ENCODE measurements at regions not wholly inside any gene's neighbourhood (a gene's known extent, or its start where the extent isn't known, plus 50 kb on each side); places are given as distances from the start of the nearest gene placed in this dataset.
A peak's percentile ranks its signal among the peaks of the same experiment; 100 is the strongest.

GRCh38 chr3:193829781-193830180 lies 236.8 kb downstream of the OPA1 start:
- H3K4ac ChIP-seq (ENCODE audit: low read depth, low read length), result no peak overlapping the region
- peak; percentile 87 to 93 for DNase-seq
- H4K91ac ChIP-seq (ENCODE audit: low read depth, low read length), result no peak overlapping the region
- WGBS (ENCODE audit: extremely low coverage, insufficient coverage, insufficient read length), result no CpG with 5 or more reads among the region's 5 CpGs
- H3K27ac ChIP-seq (ENCODE audit: low read depth, low read length), result no peak overlapping the region
- no peak overlapping the region for H3K9ac ChIP-seq (ENCODE audit: low read length)
- no peaks in the 10 kb centered on the region for H3K27me3 ChIP-seq (ENCODE audit: insufficient read depth, low read length)
- H3K9me3 ChIP-seq (ENCODE audit: insufficient read depth, low read depth, low read length), result no peaks in the 10 kb centered on the region
- no peak overlapping the region for H3K23ac ChIP-seq (ENCODE audit: low read length)
- H3K36me3 ChIP-seq (ENCODE audit: control insufficient read depth in 1 of 2, insufficient read depth in 2 of 2, low read length in 2 of 2), result no peaks in the 10 kb centered on the region
- H3K14ac ChIP-seq (ENCODE audit: low read length), result no peak overlapping the region
- no peak overlapping the region for H2BK5ac ChIP-seq (ENCODE audit: low read depth, low read length, poor library complexity)
- no peak overlapping the region for H2BK120ac ChIP-seq (ENCODE audit: insufficient read depth, low read length, poor library complexity)
- no peaks in the 10 kb centered on the region for H3K79me2 ChIP-seq (ENCODE audit: control insufficient read depth, insufficient read depth, low read length, poor library complexity)
- H2BK12ac ChIP-seq (ENCODE audit: low read length), result no peak overlapping the region
- H3K4me1 ChIP-seq (ENCODE audit: control insufficient read depth in 1 of 2, insufficient read depth in 2 of 2, low read length in 2 of 2), result peaks cover 17 to 18% of the 10 kb centered on the region in 2 experiments
- no peak overlapping the region for H3K18ac ChIP-seq (ENCODE audit: low read length)
- H3K79me1 ChIP-seq (ENCODE audit: low read length), result peaks cover 10% of the 10 kb centered on the region
- no peak overlapping the region for H2AFZ ChIP-seq (ENCODE audit: insufficient read depth, low read length, poor library complexity)
- no peak overlapping the region for H2AK5ac ChIP-seq (ENCODE audit: low read length)
- no peak overlapping the region for H3K4me2 ChIP-seq (ENCODE audit: low read length)
- no peak overlapping the region for H3K4me3 ChIP-seq (ENCODE audit: low read depth, low read length)
- H4K12ac ChIP-seq (ENCODE audit: low read depth, low read length), result no peak overlapping the region
- no peak overlapping the region for H4K8ac ChIP-seq (ENCODE audit: low read depth, low read length)

GRCh38 chr3:193830791-193831191 lies 237.8 kb downstream of the OPA1 start:
- H3K9ac ChIP-seq (ENCODE audit: low read length), result no peak overlapping the region
- DNase-seq, result peak in 1 of 2 donors; percentile 10
- peaks cover 10% of the 10 kb centered on the region for H3K79me1 ChIP-seq (ENCODE audit: low read length)
- peak overlapping the region; percentile 10 for H2BK5ac ChIP-seq (ENCODE audit: low read depth, low read length, poor library complexity)
- no peak overlapping the region for H2AK5ac ChIP-seq (ENCODE audit: low read length)
- peak overlapping the region; percentile 73 for H2BK120ac ChIP-seq (ENCODE audit: insufficient read depth, low read length, poor library complexity)
- no peak overlapping the region for H3K4me2 ChIP-seq (ENCODE audit: low read length)
- peaks cover 17 to 18% of the 10 kb centered on the region in 2 experiments for H3K4me1 ChIP-seq (ENCODE audit: control insufficient read depth in 1 of 2, insufficient read depth in 2 of 2, low read length in 2 of 2)
- H3K27ac ChIP-seq (ENCODE audit: low read depth, low read length), result peak overlapping the region; percentile 3
- H3K9me3 ChIP-seq (ENCODE audit: insufficient read depth, low read depth, low read length), result no peaks in the 10 kb centered on the region
- H3K79me2 ChIP-seq (ENCODE audit: control insufficient read depth, insufficient read depth, low read length, poor library complexity), result no peaks in the 10 kb centered on the region
- WGBS (ENCODE audit: extremely low coverage, insufficient coverage, insufficient read length), result no CpG with 5 or more reads among the region's 8 CpGs
- no peak overlapping the region for H3K18ac ChIP-seq (ENCODE audit: low read length)
- H3K27me3 ChIP-seq (ENCODE audit: insufficient read depth, low read length), result no peaks in the 10 kb centered on the region
- H3K23ac ChIP-seq (ENCODE audit: low read length), result no peak overlapping the region
- H3K36me3 ChIP-seq (ENCODE audit: control insufficient read depth in 1 of 2, insufficient read depth in 2 of 2, low read length in 2 of 2), result no peaks in the 10 kb centered on the region
- peak overlapping the region; percentile 0 for H3K14ac ChIP-seq (ENCODE audit: low read length)
- H2AFZ ChIP-seq (ENCODE audit: insufficient read depth, low read length, poor library complexity), result no peak overlapping the region
- no peak overlapping the region for H4K8ac ChIP-seq (ENCODE audit: low read depth, low read length)
- no peak overlapping the region for H3K4me3 ChIP-seq (ENCODE audit: low read depth, low read length)
- no peak overlapping the region for H3K4ac ChIP-seq (ENCODE audit: low read depth, low read length)
- H4K12ac ChIP-seq (ENCODE audit: low read depth, low read length), result no peak overlapping the region
- H2BK12ac ChIP-seq (ENCODE audit: low read length), result peak overlapping the region; percentile 23
- peak overlapping the region; percentile 49 for H4K91ac ChIP-seq (ENCODE audit: low read depth, low read length)

GRCh38 chr3:193831495-193832455 lies 238.8 kb downstream of the OPA1 start:
- H3K4ac ChIP-seq (ENCODE audit: low read depth, low read length), result no peak overlapping the region
- peak overlapping the region; percentile 18 for H4K91ac ChIP-seq (ENCODE audit: low read depth, low read length)
- H3K9me3 ChIP-seq (ENCODE audit: insufficient read depth, low read depth, low read length), result no peaks in the 10 kb centered on the region
- H3K14ac ChIP-seq (ENCODE audit: low read length), result no peak overlapping the region
- no peak overlapping the region for H2AFZ ChIP-seq (ENCODE audit: insufficient read depth, low read length, poor library complexity)
- H3K27ac ChIP-seq (ENCODE audit: low read depth, low read length), result no peak overlapping the region
- peaks cover 10% of the 10 kb centered on the region for H3K79me1 ChIP-seq (ENCODE audit: low read length)
- peaks cover 13 to 18% of the 10 kb centered on the region in 2 experiments for H3K4me1 ChIP-seq (ENCODE audit: control insufficient read depth in 1 of 2, insufficient read depth in 2 of 2, low read length in 2 of 2)
- H3K27me3 ChIP-seq (ENCODE audit: insufficient read depth, low read length), result no peaks in the 10 kb centered on the region
- H3K23ac ChIP-seq (ENCODE audit: low read length), result no peak overlapping the region
- H3K4me3 ChIP-seq (ENCODE audit: low read depth, low read length), result no peak overlapping the region
- H3K36me3 ChIP-seq (ENCODE audit: control insufficient read depth in 1 of 2, insufficient read depth in 2 of 2, low read length in 2 of 2), result no peaks in the 10 kb centered on the region
- H3K4me2 ChIP-seq (ENCODE audit: low read length), result no peak overlapping the region
- no peak overlapping the region for H4K12ac ChIP-seq (ENCODE audit: low read depth, low read length)
- peak overlapping the region; percentile 20 for H2BK12ac ChIP-seq (ENCODE audit: low read length)
- no CpG with 5 or more reads among the region's 24 CpGs for whole genome bisulfite sequencing (ENCODE audit: extremely low coverage, insufficient coverage, insufficient read length)
- H3K79me2 ChIP-seq (ENCODE audit: control insufficient read depth, insufficient read depth, low read length, poor library complexity), result no peaks in the 10 kb centered on the region
- no peak overlapping the region for H3K18ac ChIP-seq (ENCODE audit: low read length)
- H2AK5ac ChIP-seq (ENCODE audit: low read length), result no peak overlapping the region
- DNase-seq, result peak in 1 of 2 donors; percentile 8
- H3K9ac ChIP-seq (ENCODE audit: low read length), result no peak overlapping the region
- no peak overlapping the region for H4K8ac ChIP-seq (ENCODE audit: low read depth, low read length)
- H2BK120ac ChIP-seq (ENCODE audit: insufficient read depth, low read length, poor library complexity), result no peak overlapping the region
- H2BK5ac ChIP-seq (ENCODE audit: low read depth, low read length, poor library complexity), result no peak overlapping the region

GRCh38 chr3:193832833-193833413 lies 239.9 kb downstream of the OPA1 start:
- H3K18ac ChIP-seq (ENCODE audit: low read length), result no peak overlapping the region
- no CpG with 5 or more reads among the region's 5 CpGs for WGBS (ENCODE audit: extremely low coverage, insufficient coverage, insufficient read length)
- H2BK5ac ChIP-seq (ENCODE audit: low read depth, low read length, poor library complexity), result no peak overlapping the region
- H3K9ac ChIP-seq (ENCODE audit: low read length), result no peak overlapping the region
- H3K4ac ChIP-seq (ENCODE audit: low read depth, low read length), result no peak overlapping the region
- peaks cover 10% of the 10 kb centered on the region for H3K79me1 ChIP-seq (ENCODE audit: low read length)
- H4K8ac ChIP-seq (ENCODE audit: low read depth, low read length), result no peak overlapping the region
- no peaks in the 10 kb centered on the region for H3K36me3 ChIP-seq (ENCODE audit: control insufficient read depth in 1 of 2, insufficient read depth in 2 of 2, low read length in 2 of 2)
- H3K4me2 ChIP-seq (ENCODE audit: low read length), result no peak overlapping the region
- H3K27ac ChIP-seq (ENCODE audit: low read depth, low read length), result no peak overlapping the region
- H4K91ac ChIP-seq (ENCODE audit: low read depth, low read length), result no peak overlapping the region
- H4K12ac ChIP-seq (ENCODE audit: low read depth, low read length), result no peak overlapping the region
- no peak overlapping the region for H2AK5ac ChIP-seq (ENCODE audit: low read length)
- peaks cover 12 to 18% of the 10 kb centered on the region in 2 experiments for H3K4me1 ChIP-seq (ENCODE audit: control insufficient read depth in 1 of 2, insufficient read depth in 2 of 2, low read length in 2 of 2)
- no peak overlapping the region for H3K23ac ChIP-seq (ENCODE audit: low read length)
- no peak overlapping the region for H3K14ac ChIP-seq (ENCODE audit: low read length)
- no peak overlapping the region for H2AFZ ChIP-seq (ENCODE audit: insufficient read depth, low read length, poor library complexity)
- no peak overlapping the region for H2BK12ac ChIP-seq (ENCODE audit: low read length)
- no peaks in the 10 kb centered on the region for H3K79me2 ChIP-seq (ENCODE audit: control insufficient read depth, insufficient read depth, low read length, poor library complexity)
- no peak overlapping the region for H2BK120ac ChIP-seq (ENCODE audit: insufficient read depth, low read length, poor library complexity)
- H3K27me3 ChIP-seq (ENCODE audit: insufficient read depth, low read length), result no peaks in the 10 kb centered on the region
- DNase-seq, result no peak
- H3K4me3 ChIP-seq (ENCODE audit: low read depth, low read length), result no peak overlapping the region
- H3K9me3 ChIP-seq (ENCODE audit: insufficient read depth, low read depth, low read length), result no peaks in the 10 kb centered on the region
